OCI-LY3 (cell line): ENCODE measurements at regions not wholly inside any gene's neighbourhood (a gene's known extent, or its start where the extent isn't known, plus 50 kb on each side); places are given as distances from the start of the nearest gene placed in this dataset.

Source experiments
- H2AFZ ChIP-seq: fragments of 200-600, 300-600 bp; shearing (Covaris generic); 2 replicates; pipeline ENCODE4 v1.6.0; 2014; ENCODE audit warnings: antibody characterized with exemption, low read depth, low read length
- H3K27ac ChIP-seq: fragments of 200-600, 300-600 bp; sonication (generic); 2 replicates; pipeline ENCODE4 v1.5.1; 2014; ENCODE audit warnings: mild to moderate bottlenecking, low read length, moderate library complexity, mixed read lengths
- H3K27me3 ChIP-seq: fragments of 200-600, 300-600 bp; sonication (generic); 2 replicates; pipeline ENCODE4 v1.6.1; 2014; ENCODE audit warnings: low read depth, low read length, mixed read lengths
- H3K36me3 ChIP-seq: fragments of 200-600, 300-600 bp; sonication (generic); replicated peaks from 2 replicates; pipeline ENCODE3; 2014; ENCODE audit warnings: low read depth, low read length, mixed read lengths
- H3K4me1 ChIP-seq: fragments of 300-600, 200-600 bp; sonication (generic); 2 replicates; pipeline ENCODE4 v1.6.1; 2014; ENCODE audit warnings: low read length, mixed read lengths
- H3K4me2 ChIP-seq: fragments of 200-600, 300-600 bp; sonication (generic); 2 replicates; pipeline ENCODE4 v1.6.1; 2014; ENCODE audit warnings: low read length, mixed read lengths
- H3K4me3 ChIP-seq: fragments of 300-600, 200-600 bp; sonication (generic); 2 replicates; pipeline ENCODE4 v1.5.1; 2014; ENCODE audit warnings: antibody characterized with exemption, mild to moderate bottlenecking, low read length, moderate library complexity
- H3K79me2 ChIP-seq: fragments of 300-600, 200-600 bp; shearing (Covaris generic); 2 replicates; pipeline ENCODE4 v1.6.1; 2014; ENCODE audit warnings: mild to moderate bottlenecking, low read length, mixed read lengths
- H3K9ac ChIP-seq: fragments of 300-600, 200-600 bp; shearing (Covaris generic); 2 replicates; pipeline ENCODE4 v1.6.0; 2014; ENCODE audit warnings: mild to moderate bottlenecking, low read length, moderate library complexity
- H3K9me3 ChIP-seq: fragments of 200-600, 300-600 bp; shearing (Covaris generic); 2 replicates; pipeline ENCODE4 v1.6.1; 2014; ENCODE audit warnings: low read length, mixed read lengths; ENCODE audit not compliant: insufficient read depth
- H4K20me1 ChIP-seq: fragments of 200-600, 300-600 bp; sonication (generic); 2 replicates; pipeline ENCODE4 v1.6.1; 2016; ENCODE audit warnings: low read length, mixed read lengths; ENCODE audit not compliant: insufficient read depth
- EZH2phosphoT487 ChIP-seq: fragments of 200-600 bp; shearing (Covaris generic); IDR thresholded peaks from 2 replicates; pipeline ENCODE4 v1.6.1; 2018; ENCODE audit warnings: antibody characterized with exemption, mixed run types, low read depth
- TF ChIP-seq, protein P1 (sequence below): fragments of 200-600, 300-600 bp; sonication (generic); IDR thresholded peaks from 2 replicates; pipeline ENCODE4 v1.5.1; 2014; ENCODE audit warnings: antibody characterized with exemption, low read length, low read depth

DNA sequence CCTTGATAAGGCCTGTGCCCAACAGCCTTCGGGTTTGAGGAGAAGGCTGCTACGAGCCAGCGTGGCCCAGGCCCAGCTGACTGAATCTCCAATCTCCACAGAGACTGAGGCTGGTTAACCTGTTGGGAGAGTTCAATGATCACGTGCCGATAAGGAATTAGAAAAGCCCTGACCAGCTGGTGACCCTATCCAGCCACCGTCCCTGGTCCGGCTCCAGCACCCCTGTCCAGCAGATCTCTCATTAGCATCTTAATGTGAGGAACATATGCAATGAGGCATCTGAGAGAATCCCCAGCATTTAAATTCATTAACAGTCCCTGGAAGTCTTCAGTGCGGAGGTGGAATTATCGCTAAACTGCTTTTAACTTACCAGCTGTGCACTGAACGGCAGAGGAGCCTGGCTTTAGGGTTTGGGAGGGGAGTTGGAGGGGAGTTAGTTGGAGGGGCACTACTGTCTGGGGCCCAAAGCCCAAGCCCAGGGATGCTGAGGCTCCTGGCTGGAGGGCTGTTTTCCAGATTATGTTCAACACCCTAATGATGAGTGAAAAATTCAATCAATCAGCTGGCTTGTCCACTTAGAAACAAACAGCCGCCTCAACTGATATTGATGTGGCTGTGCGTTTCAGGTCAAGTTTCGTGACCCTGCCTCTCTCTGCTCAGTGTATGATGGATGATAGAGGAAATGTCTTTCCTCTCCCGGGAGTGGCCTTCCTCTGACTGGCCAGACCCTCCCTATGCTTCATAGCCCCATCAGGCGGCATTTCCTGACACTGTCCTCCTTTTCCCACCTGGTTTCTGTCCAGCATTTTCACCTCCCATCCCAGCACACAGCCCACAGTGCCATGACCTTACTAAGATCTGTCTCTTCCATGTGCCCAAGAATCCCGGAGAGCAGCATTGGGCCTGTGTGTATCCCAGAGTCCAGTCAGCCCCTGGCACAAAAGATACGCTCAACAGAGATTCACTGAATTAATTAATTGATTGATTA is 184.5 kb downstream of the CCT6B start:
- H2AFZ ChIP-seq = no peak overlapping the region
- no peaks in the 10 kb centered on the region for H4K20me1 ChIP-seq
- no peaks in the 10 kb centered on the region for H3K9me3 ChIP-seq
- TF ChIP-seq EZH2phosphoT487 = no peak
- TF ChIP-seq, protein P1, sequence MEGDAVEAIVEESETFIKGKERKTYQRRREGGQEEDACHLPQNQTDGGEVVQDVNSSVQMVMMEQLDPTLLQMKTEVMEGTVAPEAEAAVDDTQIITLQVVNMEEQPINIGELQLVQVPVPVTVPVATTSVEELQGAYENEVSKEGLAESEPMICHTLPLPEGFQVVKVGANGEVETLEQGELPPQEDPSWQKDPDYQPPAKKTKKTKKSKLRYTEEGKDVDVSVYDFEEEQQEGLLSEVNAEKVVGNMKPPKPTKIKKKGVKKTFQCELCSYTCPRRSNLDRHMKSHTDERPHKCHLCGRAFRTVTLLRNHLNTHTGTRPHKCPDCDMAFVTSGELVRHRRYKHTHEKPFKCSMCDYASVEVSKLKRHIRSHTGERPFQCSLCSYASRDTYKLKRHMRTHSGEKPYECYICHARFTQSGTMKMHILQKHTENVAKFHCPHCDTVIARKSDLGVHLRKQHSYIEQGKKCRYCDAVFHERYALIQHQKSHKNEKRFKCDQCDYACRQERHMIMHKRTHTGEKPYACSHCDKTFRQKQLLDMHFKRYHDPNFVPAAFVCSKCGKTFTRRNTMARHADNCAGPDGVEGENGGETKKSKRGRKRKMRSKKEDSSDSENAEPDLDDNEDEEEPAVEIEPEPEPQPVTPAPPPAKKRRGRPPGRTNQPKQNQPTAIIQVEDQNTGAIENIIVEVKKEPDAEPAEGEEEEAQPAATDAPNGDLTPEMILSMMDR = no peak
- peaks cover 45% of the 10 kb centered on the region for H3K27me3 ChIP-seq
- H3K9ac ChIP-seq = no peak overlapping the region
- no peaks in the 10 kb centered on the region for H3K79me2 ChIP-seq
- no peak overlapping the region for H3K4me3 ChIP-seq
- H3K36me3 ChIP-seq = no peaks in the 10 kb centered on the region
- H3K27ac ChIP-seq = no peak overlapping the region
- H3K4me1 ChIP-seq = no peaks in the 10 kb centered on the region
- H3K4me2 ChIP-seq = no peak overlapping the region

DNA sequence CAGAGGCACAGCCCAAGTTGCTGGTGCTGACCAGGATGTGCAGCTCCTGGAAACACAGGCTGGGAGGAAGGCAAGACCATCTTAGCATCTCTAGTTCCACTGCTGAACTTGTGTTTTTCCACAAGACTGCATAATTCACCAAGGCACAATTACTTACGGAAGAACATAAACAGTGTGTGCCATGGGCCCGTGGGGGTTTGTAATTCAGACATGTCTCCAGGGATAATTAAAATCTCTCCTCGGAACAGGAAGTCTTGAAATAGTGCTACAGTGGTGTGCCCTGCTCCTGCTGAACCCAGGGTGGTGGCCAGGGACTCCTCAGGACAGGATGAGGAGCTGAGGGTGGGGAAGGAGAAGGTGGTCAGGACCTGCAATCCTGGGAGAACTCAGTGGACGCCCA is 188.2 kb downstream of the CCT6B start:
- Histone ChIP-seq H3K9me3 (no peaks in the 10 kb centered on the region), H3K4me3 (no peak overlapping the region), H3K36me3 (no peaks in the 10 kb centered on the region), H4K20me1 (no peaks in the 10 kb centered on the region), H3K79me2 (no peaks in the 10 kb centered on the region), H3K9ac (no peak overlapping the region), H3K27ac (no peak overlapping the region), H3K4me2 (no peak overlapping the region), H2AFZ (no peak overlapping the region), H3K4me1 (no peaks in the 10 kb centered on the region), H3K27me3 (peaks cover 68% of the 10 kb centered on the region)
- no peak for TF ChIP-seq EZH2phosphoT487

DNA sequence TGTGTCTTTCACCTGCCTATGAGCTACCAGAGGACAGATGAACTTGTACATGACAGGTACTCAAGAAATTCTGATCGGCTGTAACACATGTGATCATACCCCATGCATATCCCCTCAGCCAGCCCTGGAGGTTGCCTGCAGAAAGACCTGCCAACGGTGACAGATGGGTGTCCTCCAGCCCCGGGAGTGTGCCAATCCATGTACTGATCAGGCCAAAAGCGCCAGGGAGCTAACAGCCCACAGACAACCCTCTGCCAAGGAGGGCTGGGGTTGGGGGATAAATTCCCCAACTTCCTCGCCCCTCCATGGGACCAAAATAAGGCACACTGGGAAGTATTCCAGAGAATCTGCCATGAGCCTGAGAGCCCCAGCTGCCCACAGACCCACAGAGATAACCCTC is 189.4 kb downstream of the CCT6B start:
- H3K9me3 ChIP-seq = no peaks in the 10 kb centered on the region
- H3K79me2 ChIP-seq = no peaks in the 10 kb centered on the region
- no peak for TF ChIP-seq EZH2phosphoT487
- TF ChIP-seq, protein P1 = no peak
- no peak overlapping the region for H3K4me2 ChIP-seq
- no peak overlapping the region for H3K27ac ChIP-seq
- H2AFZ ChIP-seq = no peak overlapping the region
- no peak overlapping the region for H3K4me3 ChIP-seq
- no peaks in the 10 kb centered on the region for H4K20me1 ChIP-seq
- no peak overlapping the region for H3K9ac ChIP-seq
- peaks cover 62% of the 10 kb centered on the region for H3K27me3 ChIP-seq
- H3K4me1 ChIP-seq = no peaks in the 10 kb centered on the region
- H3K36me3 ChIP-seq = no peaks in the 10 kb centered on the region

DNA sequence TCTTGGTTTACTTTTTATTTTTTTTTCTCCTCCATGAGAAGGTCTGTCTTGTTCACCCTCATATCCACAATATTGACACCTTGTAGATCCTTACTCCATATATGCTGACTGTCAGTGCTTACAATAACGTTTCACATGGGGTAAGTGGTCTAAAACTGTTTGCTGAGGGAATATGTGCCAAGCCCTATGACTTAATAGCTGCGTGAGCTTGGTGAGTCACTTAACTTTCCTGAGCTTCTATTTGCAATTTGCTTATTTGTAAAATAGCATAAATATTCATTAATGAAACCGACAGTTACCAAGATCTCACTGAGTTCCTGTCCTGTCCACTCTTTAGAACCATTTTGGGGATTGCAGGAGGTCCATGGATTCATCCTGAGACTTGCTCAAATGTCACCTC is 190.7 kb downstream of the CCT6B start:
- Histone ChIP-seq H3K9ac (no peak overlapping the region), H3K27ac (no peak overlapping the region), H3K4me1 (no peaks in the 10 kb centered on the region), H2AFZ (no peak overlapping the region), H3K9me3 (no peaks in the 10 kb centered on the region), H4K20me1 (no peaks in the 10 kb centered on the region), H3K27me3 (peaks cover 66% of the 10 kb centered on the region), H3K4me2 (no peak overlapping the region), H3K4me3 (no peak overlapping the region), H3K36me3 (no peaks in the 10 kb centered on the region), H3K79me2 (no peaks in the 10 kb centered on the region)
- TF ChIP-seq, protein P1 = no peak
- no peak for TF ChIP-seq EZH2phosphoT487
